CD4-positive, alpha-beta T cell treated with Interleukin-15 for 1 hour (primary cell): ENCODE measurements at regions not wholly inside any gene's neighbourhood (a gene's known extent, or its start where the extent isn't known, plus 50 kb on each side); places are given as distances from the start of the nearest gene placed in this dataset.

Experiments
- DNase-seq: peaks from one replicate; pipeline ENCODE4 v3.0.0-alpha.2; 2020

- no peak for DNase-seq
Measured at GRCh38 chr14:36408388-36408787, 88.0 kb upstream of the MBIP start.

- DNase-seq: no peak
Measured at GRCh38 chr14:36405589-36406274, 85.3 kb upstream of the MBIP start.

- no peak for DNase-seq
Measured at GRCh38 chr14:36402867-36403266, 82.4 kb upstream of the MBIP start.

- DNase-seq: no peak
Measured at GRCh38 chr14:36398463-36399291, 78.2 kb upstream of the MBIP start.

- no peak for DNase-seq
Measured at GRCh38 chr14:36397357-36397756, 76.9 kb upstream of the MBIP start.

GRCh38 chr14:36396798-36397197 lies 76.4 kb upstream of the MBIP start:
- DNase-seq: no peak

GRCh38 chr14:36394593-36394992 lies 74.2 kb upstream of the MBIP start:
- no peak for DNase-seq

GRCh38 chr14:36390718-36391117 lies 70.3 kb upstream of the MBIP start:
- no peak for DNase-seq

GRCh38 chr14:36383767-36384431 lies 63.5 kb upstream of the MBIP start:
- no peak for DNase-seq

GRCh38 chr14:36373982-36374673 lies 53.7 kb upstream of the MBIP start:
- DNase-seq: peak; percentile 52
